ENCODE measurements at regions not wholly inside any gene's neighbourhood (a gene's known extent, or its start where the extent isn't known, plus 50 kb on each side); places are given as distances from the start of the nearest gene placed in this dataset.

DNA sequence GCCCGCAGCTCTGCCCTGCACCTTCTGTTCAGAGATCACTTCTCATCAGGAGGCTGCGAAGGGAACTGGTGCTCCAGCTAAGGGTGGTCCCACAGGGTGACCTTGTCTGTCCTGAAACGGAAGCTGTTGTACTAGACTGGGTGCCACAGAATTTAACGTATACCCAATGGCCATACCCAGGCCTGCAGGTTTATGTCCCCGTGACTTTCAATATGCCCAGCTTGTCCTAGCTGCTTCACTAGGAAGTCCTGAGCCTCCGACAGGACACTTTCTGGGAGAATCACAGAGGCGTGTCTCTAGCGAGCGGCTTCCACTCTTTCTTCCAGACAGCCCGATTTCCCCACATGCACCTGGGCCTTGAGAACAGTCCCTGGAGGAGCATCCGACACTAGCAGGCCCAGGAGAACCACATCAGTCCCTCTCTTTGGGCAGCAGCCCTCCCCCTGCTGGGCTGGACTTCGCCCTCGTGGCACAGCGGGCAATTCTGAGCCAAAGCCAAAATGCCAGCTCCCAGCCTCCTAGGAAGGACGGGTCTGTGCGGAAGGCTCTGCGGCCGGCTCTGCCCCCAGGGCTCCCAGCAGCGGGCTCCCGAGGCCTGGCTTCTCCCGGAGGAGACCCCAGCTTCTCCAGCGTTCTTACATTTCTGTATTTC, 91.9 kb upstream of the OTOS start:
- TF ChIP-seq, protein P1, sequence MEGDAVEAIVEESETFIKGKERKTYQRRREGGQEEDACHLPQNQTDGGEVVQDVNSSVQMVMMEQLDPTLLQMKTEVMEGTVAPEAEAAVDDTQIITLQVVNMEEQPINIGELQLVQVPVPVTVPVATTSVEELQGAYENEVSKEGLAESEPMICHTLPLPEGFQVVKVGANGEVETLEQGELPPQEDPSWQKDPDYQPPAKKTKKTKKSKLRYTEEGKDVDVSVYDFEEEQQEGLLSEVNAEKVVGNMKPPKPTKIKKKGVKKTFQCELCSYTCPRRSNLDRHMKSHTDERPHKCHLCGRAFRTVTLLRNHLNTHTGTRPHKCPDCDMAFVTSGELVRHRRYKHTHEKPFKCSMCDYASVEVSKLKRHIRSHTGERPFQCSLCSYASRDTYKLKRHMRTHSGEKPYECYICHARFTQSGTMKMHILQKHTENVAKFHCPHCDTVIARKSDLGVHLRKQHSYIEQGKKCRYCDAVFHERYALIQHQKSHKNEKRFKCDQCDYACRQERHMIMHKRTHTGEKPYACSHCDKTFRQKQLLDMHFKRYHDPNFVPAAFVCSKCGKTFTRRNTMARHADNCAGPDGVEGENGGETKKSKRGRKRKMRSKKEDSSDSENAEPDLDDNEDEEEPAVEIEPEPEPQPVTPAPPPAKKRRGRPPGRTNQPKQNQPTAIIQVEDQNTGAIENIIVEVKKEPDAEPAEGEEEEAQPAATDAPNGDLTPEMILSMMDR (IDR thresholded peaks at IDR 0.05; ENCODE audit: poor library complexity) = no peak
- no peak for TF ChIP-seq EZH2phosphoT487 (IDR thresholded peaks at IDR 0.05; ENCODE audit: low read depth, severe bottlenecking, unreplicated experiment)
